ENCODE measurements at regions not wholly inside any gene's neighbourhood (a gene's known extent, or its start where the extent isn't known, plus 50 kb on each side); places are given as distances from the start of the nearest gene placed in this dataset.

DNA sequence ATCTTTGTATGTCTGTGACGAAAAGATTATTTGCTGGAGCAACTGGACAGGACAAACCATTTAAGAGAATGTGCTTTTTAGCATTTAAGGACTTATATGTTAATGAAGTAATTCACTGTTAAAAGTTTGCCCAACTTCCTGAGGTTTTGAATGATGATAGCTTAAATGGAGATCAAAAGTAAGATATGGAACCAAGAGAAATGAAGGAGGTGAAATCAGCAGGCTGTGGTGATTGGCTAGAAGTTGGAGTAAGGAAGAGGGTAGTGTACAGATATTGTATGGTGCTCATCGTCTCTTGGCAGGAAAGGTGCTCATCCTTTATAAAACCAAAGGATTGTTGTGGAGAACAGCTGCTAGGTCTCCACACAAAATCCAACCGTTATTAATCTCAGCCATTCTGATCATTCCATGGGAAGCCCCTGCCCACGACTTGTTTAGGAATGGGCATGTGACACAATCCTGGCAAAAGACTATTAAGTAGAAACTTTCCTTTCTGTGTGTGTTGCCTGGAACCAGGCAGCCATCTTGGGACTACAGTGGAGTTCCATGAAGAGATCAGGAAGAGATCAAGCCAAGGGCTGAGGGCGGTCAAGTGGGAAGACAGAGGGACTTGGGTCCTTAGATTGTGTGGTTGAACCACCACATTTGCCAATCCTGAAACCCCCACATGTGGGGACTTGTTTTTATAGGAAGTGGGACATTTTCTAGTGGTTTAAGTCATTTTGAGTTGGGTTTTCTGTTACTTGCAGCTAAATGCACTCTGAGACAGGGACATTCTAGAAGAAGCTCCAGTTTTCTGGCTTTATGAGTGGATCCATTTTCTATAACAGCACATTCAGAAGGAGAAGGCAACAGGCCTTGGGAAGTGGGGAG lies 56.8 kb upstream of the CHST11 start:
- ChIA-PET CTCF (interaction anchor here (0.6 kb wide), 1 partner anchor 175 kb away, joined by 4 read pairs; no protein-coding TSS in a partner anchor), POLR2A (no interaction called here)
- Mint-ChIP-seq H3K4me1 (peaks cover 11% of the 10 kb centered on the region), H3K27ac (no peak overlapping the region), H3K9me3 (peaks cover 15% of the 10 kb centered on the region), H3K27me3 (no peaks in the 10 kb centered on the region), H3K4me3 (no peak overlapping the region), H3K36me3 (ENCODE audit: low read depth) (peaks cover 5% of the 10 kb centered on the region)
- no peak for DNase-seq

DNA sequence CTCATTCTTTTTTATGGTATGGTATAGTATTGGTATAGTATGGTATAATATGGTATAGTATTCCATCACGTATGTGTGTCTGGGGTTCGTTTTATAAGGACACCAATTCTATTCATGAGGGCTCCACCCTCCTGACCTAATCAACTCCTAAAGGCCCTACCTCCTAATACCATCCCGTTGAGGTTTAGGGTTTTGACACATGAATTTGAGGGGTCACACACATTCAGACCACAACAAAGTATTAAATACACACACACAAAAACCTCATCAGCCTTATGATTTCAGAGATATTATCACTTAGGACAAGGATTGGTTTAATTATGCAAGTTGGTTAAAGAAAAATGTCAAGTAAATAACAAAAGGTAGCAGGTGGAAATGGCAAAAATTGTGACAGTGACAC lies 54.1 kb upstream of the CHST11 start:
- H3K4me1 Mint-ChIP-seq, result peaks cover 11% of the 10 kb centered on the region
- ChIA-PET POLR2A (no interaction called here), CTCF (interaction anchor here (0.6 to 1.0 kb wide), 2 partner anchors 21 to 973 kb away, joined by 3 to 5 read pairs; no protein-coding TSS in a partner anchor)
- no peak overlapping the region for H3K4me3 Mint-ChIP-seq
- H3K27ac Mint-ChIP-seq, result no peak overlapping the region
- no peak for DNase-seq
- peaks cover 3% of the 10 kb centered on the region for H3K9me3 Mint-ChIP-seq
- H3K36me3 Mint-ChIP-seq (ENCODE audit: low read depth), result peaks cover 2% of the 10 kb centered on the region
- peaks cover 4% of the 10 kb centered on the region for H3K27me3 Mint-ChIP-seq

DNA sequence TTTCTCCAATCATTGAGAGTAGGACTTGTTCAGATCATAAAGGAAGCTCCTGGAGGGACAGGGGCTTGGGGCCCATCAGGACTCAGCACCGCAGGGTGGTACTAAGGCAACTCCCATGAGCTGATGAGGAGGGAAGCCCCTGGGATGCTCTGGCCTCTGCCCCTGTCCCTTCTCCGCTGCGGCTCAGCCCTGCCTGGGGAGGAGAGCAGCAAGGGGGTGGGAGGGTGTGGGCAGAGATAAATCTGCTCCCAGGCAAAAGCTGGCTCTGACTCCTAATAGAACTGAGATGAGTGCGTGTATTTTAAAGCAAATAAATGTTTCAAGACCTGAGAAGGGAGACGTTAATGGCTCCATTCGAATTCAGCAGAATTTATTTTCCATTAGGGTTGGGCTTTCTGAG lies 52.0 kb upstream of the CHST11 start:
- peaks cover 2% of the 10 kb centered on the region for H3K36me3 Mint-ChIP-seq (ENCODE audit: low read depth)
- no peak overlapping the region for H3K27ac Mint-ChIP-seq
- peaks cover 8% of the 10 kb centered on the region for H3K4me1 Mint-ChIP-seq
- H3K4me3 Mint-ChIP-seq, result no peak overlapping the region
- no peak for DNase-seq
- ChIA-PET CTCF (no interaction called here), POLR2A (no interaction called here)
- peaks cover 5% of the 10 kb centered on the region for H3K27me3 Mint-ChIP-seq
- peaks cover 3% of the 10 kb centered on the region for H3K9me3 Mint-ChIP-seq

DNA sequence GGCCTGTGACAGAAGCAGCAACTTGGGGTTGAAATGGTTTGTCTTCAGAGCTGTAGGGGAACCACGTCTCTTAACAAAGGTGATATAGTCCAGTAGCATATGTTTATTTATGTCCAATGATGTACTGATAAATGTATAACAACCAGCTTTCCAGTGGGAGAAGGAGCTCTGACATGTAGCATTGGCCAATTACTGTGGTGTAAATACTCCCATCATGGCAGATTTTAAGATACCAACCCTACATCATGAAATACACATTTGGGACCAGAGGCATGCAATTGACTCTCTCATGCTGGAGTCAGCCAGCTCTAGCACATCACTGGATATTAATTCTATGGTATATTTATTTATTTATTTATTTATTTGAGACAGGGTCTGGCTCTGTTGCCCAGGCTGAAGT lies 50.6 kb upstream of the CHST11 start:
- ChIA-PET CTCF (no interaction called here), POLR2A (no interaction called here)
- Mint-ChIP-seq H3K27me3 (peaks cover 5% of the 10 kb centered on the region), H3K4me3 (no peak overlapping the region), H3K27ac (no peak overlapping the region), H3K9me3 (no peaks in the 10 kb centered on the region), H3K36me3 (ENCODE audit: low read depth) (no peaks in the 10 kb centered on the region), H3K4me1 (no peaks in the 10 kb centered on the region)
- DNase-seq, result no peak
